ENCODE measurements at regions not wholly inside any gene's neighbourhood (a gene's known extent, or its start where the extent isn't known, plus 50 kb on each side); places are given as distances from the start of the nearest gene placed in this dataset.

- no peak for DNase-seq
Measured at GRCh38 chr9:108709997-108710396, 145.8 kb downstream of the ACTL7B start.

GRCh38 chr9:108709126-108709525 is 146.7 kb downstream of the ACTL7B start:
- no peak for DNase-seq

GRCh38 chr9:108708448-108708847 is 147.3 kb downstream of the ACTL7B start:
- no peak for DNase-seq

GRCh38 chr9:108707120-108707519 is 148.7 kb downstream of the ACTL7B start:
- no peak for DNase-seq

- peak; percentile 47 for DNase-seq
Measured at GRCh38 chr9:108704156-108704852, 151.5 kb downstream of the ACTL7B start.

- DNase-seq = no peak
Measured at GRCh38 chr9:108703429-108703828, 152.4 kb downstream of the ACTL7B start.

- DNase-seq = no peak
Measured at GRCh38 chr9:108702681-108703080, 153.1 kb downstream of the ACTL7B start.

- no peak for DNase-seq
Measured at GRCh38 chr9:108698801-108699200, 157.0 kb downstream of the ACTL7B start.

GRCh38 chr9:108698231-108698630 is 157.6 kb downstream of the ACTL7B start:
- DNase-seq = peak; percentile 38

GRCh38 chr9:108696156-108696555 is 159.6 kb downstream of the ACTL7B start:
- DNase-seq = no peak

GRCh38 chr9:108694170-108694569 is 161.6 kb downstream of the ACTL7B start:
- no peak for DNase-seq

GRCh38 chr9:108691614-108692013 is 164.2 kb downstream of the ACTL7B start:
- no peak for DNase-seq

- DNase-seq = peak; percentile 78
Measured at GRCh38 chr9:108688676-108689075, 167.1 kb downstream of the ACTL7B start.

- no peak for DNase-seq
Measured at GRCh38 chr9:108688051-108688450, 167.7 kb downstream of the ACTL7B start.

- peak; percentile 93 for DNase-seq
Measured at GRCh38 chr9:108687006-108687987, 168.5 kb downstream of the ACTL7B start.

GRCh38 chr9:108684288-108685025 is 171.3 kb downstream of the ACTL7B start:
- no peak for DNase-seq

- DNase-seq = no peak
Measured at GRCh38 chr9:108683245-108683644, 172.5 kb downstream of the ACTL7B start.

GRCh38 chr9:108681851-108682590 is 173.8 kb downstream of the ACTL7B start:
- DNase-seq = no peak

- no peak for DNase-seq
Measured at GRCh38 chr9:108680946-108681345, 174.8 kb downstream of the ACTL7B start.

GRCh38 chr9:108677776-108678175 is 178.0 kb downstream of the ACTL7B start:
- no peak for DNase-seq

- no peak for DNase-seq
Measured at GRCh38 chr9:108676355-108676754, 179.4 kb downstream of the ACTL7B start.

- no peak for DNase-seq
Measured at GRCh38 chr9:108675708-108676107, 180.1 kb downstream of the ACTL7B start.

All from fibroblast of skin of right biceps (primary cell).